ENCODE measurements at regions not wholly inside any gene's neighbourhood (a gene's known extent, or its start where the extent isn't known, plus 50 kb on each side); places are given as distances from the start of the nearest gene placed in this dataset.

GRCh38 chr4:18777190-18777930 is 755.8 kb upstream of the LCORL start:
- peak; percentile 9 for DNase-seq (ENCODE audit: low read depth)
- H3K4me3 ChIP-seq (ENCODE audit: low read depth, low read length) = no peak overlapping the region
- TF ChIP-seq CTCF (conservative IDR thresholded peaks at IDR 0.05; ENCODE audit: low read depth, low read length) = no peak

GRCh38 chr4:18767921-18768320 is 746.4 kb upstream of the LCORL start:
- no peak for DNase-seq (ENCODE audit: low read depth)
- no peak overlapping the region for H3K4me3 ChIP-seq (ENCODE audit: low read depth, low read length)
- TF ChIP-seq CTCF (conservative IDR thresholded peaks at IDR 0.05; ENCODE audit: low read depth, low read length) = no peak

GRCh38 chr4:18756671-18757070 is 735.1 kb upstream of the LCORL start:
- DNase-seq (ENCODE audit: low read depth) = no peak
- no peak for TF ChIP-seq CTCF (conservative IDR thresholded peaks at IDR 0.05; ENCODE audit: low read depth, low read length)
- H3K4me3 ChIP-seq (ENCODE audit: low read depth, low read length) = no peak overlapping the region

GRCh38 chr4:18754180-18754579 is 732.6 kb upstream of the LCORL start:
- no peak for DNase-seq (ENCODE audit: low read depth)
- H3K4me3 ChIP-seq (ENCODE audit: low read depth, low read length) = no peak overlapping the region
- no peak for TF ChIP-seq CTCF (conservative IDR thresholded peaks at IDR 0.05; ENCODE audit: low read depth, low read length)

GRCh38 chr4:18751083-18751482 is 729.5 kb upstream of the LCORL start:
- no peak for TF ChIP-seq CTCF (conservative IDR thresholded peaks at IDR 0.05; ENCODE audit: low read depth, low read length)
- DNase-seq (ENCODE audit: low read depth) = no peak
- no peak overlapping the region for H3K4me3 ChIP-seq (ENCODE audit: low read depth, low read length)

- no peak for DNase-seq (ENCODE audit: low read depth)
- no peak overlapping the region for H3K4me3 ChIP-seq (ENCODE audit: low read depth, low read length)
- no peak for TF ChIP-seq CTCF (conservative IDR thresholded peaks at IDR 0.05; ENCODE audit: low read depth, low read length)
Observed at GRCh38 chr4:18749391-18749790, 727.8 kb upstream of the LCORL start.

GRCh38 chr4:18736551-18736950 is 715.0 kb upstream of the LCORL start:
- TF ChIP-seq CTCF (conservative IDR thresholded peaks at IDR 0.05; ENCODE audit: low read depth, low read length) = no peak
- DNase-seq (ENCODE audit: low read depth) = no peak
- no peak overlapping the region for H3K4me3 ChIP-seq (ENCODE audit: low read depth, low read length)

All from choroid plexus epithelial cell (primary cell).